Fibroblast of the conjunctiva (primary cell): ENCODE measurements at regions not wholly inside any gene's neighbourhood (a gene's known extent, or its start where the extent isn't known, plus 50 kb on each side); places are given as distances from the start of the nearest gene placed in this dataset.
A peak's percentile ranks its signal among the peaks of the same experiment; 100 is the strongest.
"Not testable (repeated sequence)": the region's sequence is repeated elsewhere in the genome, so short reads cannot be mapped to it uniquely, and the experiment has no call there.

Experiments used
- DNase-seq: peaks from one replicate; pipeline ENCODE4 v3.0.0-alpha.2; 2010; ENCODE audit warnings: low read depth

DNA sequence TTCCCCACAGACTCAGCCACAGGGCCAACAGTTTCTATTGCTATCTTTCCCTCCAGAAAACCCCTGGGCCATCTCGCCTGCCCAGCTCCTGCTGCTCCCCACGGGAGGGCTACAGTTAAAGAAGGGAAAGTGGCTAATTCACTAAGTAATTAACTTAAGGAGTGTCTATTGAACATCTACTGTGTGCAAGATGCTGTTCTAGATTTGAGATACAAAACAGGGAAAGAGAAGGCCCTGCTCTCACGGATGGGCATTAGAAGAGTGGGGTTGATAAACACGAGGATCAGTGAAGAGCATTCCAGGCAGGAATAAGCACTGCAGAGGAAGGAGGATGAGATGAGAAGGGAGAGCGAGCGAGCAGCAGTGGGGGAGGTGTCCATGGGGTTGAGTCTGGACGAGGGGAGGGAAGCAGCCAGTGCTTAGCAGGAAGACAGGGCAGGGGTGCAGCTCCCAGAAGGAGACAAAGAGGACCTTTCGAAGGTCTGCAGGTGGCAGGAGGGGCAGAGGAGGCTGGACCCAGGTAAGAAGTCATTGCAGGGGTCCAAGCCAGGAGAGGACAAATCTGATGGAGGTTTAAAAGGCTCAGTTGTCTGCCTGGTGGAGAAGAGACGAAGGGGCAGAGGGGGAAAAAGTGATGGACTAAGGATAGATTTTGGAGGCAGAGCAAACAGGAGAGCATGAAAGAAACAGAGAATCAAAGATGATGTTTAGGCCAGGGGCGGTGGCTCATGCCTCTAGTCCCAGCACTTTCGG is 64.7 kb downstream of the KLF15 start:
- no peak for DNase-seq

DNA sequence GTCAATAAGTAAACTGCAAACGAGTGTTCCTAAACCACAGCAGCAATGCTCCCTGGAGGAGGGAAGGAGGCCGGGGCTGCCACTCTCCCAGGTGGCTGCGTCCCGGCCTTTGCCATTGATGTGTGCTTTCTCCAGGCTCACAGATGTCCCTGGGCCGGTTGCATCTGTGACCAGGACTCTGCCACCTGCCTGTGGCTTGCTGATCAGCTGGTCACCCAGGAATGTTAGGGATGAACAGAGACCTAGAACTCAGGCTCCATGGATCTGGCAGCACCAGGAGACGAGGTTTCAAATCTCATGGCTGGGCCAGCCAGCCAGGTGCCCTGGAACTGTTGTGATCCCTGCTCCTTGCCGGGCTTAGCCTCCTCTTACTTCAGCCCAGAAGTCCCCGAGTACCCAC is 65.7 kb downstream of the KLF15 start:
- no peak for DNase-seq

DNA sequence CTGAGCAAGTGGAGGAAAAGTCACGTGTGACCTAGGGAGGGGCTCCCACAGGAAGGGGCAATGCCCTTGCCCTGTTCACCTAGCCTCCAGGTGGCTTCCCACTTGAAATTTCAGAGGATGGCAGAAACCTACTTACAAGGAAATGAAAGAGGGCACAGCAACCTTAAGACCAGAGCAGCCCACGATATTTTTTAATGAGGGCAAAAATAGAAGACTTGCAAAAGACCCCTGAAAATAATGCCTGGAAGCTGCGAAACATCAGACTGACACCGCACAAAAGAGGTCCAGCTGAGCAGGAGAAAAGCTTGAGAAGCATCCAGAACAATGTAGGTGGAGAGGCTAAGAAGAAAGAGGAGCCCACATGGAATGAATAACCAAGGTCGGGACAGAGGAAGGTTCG is 66.1 kb downstream of the KLF15 start:
- DNase-seq, result no peak

DNA sequence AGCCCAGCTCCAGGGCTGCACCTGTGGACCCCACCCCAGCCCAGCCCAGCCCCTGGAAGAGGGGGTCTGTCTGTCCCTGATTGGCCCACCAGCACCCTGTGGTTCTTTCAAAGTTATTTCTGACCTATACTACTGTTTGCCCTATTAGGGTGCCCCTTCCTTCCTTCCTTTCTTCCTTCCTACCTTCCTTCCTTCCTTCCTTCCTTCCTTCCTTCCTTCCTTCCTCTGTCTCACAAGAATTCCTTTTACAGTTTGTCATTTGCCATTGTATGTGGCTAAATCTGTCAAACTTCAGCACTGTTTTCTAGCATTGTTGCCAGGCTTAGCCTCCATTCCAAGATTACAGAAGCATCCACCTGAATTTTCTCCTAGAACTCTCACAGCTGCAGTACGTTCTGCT is 66.9 kb downstream of the KLF15 start:
- no peak for DNase-seq

DNA sequence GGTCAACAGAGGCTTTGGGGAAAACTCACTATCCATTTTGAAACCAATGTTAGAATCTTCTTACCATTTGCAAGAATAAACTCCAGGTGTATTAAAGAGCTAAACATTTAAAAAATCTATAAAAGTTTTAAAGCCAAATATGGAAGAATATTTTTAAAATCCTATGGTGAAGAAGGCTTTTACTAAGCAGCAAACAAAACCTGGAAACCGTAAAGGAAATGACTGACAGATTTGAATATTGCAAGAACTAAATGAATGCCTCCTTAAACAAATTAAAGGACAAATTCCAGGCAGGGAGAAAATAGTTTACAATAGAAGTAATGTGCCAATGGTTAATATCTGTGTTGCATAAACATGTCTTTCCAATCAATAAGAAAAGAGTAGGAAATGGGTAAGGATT is 68.1 kb downstream of the KLF15 start:
- DNase-seq, result no peak

DNA sequence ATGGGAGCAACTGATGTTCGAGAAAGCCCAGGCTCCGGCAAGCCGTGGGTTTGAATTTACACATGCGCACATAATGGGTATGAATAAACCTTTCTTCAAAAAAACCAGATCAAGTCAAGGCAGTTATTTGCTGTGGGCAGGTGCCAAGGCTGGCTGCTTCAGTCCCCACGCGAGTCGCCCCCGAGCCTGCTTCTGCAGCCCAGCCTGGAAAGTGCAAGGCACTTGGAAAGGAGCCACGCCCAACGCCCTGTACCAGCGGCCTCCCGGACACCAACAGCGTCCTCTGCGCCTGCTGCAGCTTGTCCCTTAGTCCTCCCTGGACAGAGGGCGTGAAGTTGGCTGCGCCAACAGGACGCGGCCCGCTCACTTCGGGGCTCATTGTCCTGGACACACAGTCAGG is 68.9 kb downstream of the KLF15 start:
- DNase-seq, result no peak

DNA sequence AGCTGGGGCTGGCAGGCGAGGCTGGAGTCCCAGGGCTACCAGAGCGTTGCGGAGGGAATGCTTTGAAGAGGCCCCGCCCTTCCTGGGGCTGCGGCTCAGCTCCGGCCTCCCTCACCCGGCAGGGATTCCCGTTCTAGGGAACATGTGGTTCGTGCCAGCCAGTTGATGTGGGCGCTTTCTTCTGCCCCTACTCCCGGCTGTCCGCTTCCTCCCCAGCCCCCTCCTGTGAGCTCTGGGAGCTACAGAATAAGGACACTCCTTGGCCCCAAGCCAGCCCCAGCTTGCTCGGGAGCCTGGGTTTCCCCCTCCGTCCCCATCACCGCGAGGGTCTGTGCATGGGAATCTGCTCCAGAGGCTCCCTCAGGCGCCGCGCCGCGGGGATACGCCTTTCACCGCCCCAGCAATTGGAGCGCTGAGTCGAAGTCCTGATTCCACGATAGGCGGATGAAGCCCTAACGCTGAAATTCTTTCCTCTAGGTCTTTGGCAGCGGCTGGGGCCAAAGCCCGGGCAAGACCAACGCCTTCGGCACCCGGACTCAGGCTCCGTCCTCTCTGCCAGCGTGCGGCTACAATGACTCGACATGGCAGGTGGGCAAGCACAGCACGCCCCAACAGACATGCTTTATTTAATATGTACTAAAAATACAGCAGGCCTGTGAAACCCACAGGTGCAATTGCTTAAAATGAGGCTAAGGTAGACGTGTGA is 69.5 kb downstream of the KLF15 start:
- peak; percentile 30 for DNase-seq

DNA sequence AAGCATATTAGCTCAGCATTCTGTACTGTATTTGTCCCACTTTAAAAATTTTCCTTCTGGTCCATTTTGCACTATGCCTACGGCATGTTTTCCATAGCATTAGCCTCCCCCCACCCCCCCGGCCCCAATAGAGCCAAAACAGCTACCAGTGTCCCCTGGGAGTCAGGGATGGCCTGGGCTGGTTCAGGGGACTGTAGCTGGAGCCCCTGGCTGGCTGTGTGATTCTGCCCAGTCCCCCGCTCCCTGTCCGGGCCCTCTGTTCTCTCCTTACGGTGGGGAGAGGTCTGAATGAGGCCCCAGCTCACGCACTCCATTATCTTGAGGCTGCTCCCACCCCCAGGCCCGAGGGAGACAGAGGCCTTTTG is 70.1 kb downstream of the KLF15 start:
- no peak for DNase-seq

DNA sequence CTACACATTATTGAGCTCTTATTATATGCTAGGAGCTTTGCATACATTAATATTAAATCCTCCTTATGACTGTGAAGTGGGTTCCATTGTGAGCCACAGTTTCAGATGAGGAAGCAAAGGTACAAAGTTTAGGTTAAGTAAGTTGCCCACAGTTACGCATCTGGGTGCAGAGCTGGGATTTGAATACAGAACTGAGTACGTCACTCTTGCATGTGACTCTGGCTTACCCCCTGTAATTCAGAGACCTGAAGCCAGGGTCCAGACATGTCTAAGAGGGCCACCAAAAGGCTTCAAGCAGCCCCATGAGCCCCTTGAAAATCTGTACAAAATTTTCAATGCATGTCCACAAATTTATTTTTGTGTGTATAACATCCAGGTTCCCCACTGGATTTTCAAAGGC is 71.8 kb downstream of the KLF15 start:
- no peak for DNase-seq

DNA sequence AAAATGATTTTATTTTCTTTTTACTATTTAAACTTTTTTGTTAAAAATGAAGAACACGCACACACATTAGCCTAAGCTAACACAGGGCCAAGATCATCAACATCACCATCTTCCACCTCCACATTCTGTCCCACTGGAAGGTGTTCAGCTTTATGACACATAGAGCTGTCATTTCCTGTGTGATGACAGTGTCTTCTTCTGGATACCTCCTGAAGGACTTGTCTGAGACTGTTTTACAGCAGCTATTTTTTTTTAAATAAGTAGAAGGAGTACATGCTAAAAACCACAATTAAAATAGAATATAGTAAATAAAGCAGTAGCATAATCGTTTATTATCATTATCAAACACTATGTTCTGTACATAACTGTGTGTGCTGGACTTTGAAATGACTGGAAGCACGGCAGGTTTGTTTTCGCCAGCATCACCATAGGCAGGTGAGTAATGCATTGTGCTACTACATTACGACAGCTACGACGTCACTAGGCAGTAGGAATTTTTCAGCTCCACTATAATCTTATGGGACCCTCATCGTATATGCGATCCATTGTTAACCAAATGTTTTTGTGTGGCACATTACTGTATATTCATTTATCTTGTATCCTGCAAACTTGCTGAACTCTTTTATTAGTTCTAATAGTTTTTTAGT is 72.8 kb downstream of the KLF15 start:
- no peak for DNase-seq

DNA sequence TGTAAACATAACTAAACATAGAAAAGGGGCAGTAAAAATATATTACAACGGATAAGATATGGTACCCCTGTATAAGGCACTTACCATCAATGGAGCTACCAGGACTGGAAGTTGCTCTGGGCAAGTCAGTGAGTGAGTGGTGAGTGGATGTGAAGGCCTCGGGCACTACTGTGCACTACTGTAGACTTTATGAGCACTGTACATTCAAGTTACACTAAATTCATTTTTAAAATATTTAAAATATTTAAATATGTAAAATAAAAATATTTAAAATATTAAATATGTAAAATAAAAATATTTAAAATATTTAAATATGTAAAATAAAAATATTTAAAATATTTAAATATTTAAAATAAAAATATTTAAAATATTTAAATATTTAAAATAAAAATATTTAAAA is 73.6 kb downstream of the KLF15 start:
- not testable (repeated sequence) for DNase-seq

DNA sequence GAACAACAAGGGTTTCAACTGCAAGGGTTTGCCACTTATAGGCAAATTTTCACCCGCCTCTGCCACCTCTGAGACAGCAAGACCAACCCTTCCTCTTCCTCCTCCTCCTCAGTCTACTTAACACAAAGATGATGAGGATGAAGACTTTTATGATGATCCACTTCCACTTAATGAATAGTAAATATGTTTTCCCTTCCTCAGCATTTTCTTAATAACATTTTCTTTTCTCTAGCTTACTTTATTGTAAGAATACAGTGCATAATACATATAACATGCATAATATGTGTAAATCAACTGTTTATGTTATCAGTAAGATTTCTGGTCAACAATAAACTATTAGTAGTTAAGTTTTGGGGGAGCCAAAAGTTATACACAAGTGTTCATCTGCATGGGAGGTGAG is 77.4 kb downstream of the KLF15 start:
- no peak for DNase-seq

DNA sequence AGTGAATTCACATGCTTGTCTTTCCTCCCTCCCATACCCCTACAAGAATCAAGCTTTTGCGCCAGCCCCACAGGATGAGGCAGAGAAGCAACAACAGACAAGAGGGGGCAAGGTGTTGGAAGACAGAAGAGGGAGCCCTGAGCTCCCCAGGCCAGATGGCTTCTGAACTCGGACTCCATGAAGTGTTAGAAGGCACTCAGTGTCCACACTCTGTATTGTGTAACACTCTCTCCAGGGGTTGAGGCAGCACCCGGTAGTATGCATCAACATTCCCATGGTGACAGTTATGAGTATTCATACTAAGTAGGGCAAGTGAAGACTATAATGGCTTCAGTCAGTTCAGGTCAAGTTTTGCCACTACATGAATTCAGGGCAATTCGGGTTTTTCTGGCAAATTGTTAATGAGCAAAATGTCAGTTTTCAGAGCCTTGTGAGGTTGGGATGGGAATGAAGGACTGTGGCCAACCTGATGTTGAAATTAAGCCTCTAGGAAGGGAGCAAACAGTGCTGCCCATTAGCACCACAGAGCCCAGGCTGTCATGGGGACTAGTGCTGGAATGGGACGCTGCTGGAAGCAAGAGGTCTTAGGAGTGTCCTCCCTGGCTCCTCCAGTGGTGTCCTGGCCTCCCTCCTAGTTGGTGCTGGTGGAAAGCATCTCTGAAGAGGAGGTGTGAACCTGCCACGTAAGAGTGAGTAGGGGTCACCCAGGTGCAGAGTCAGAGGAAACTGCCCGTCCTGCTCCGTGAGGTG is 79.4 kb downstream of the KLF15 start:
- no peak for DNase-seq

DNA sequence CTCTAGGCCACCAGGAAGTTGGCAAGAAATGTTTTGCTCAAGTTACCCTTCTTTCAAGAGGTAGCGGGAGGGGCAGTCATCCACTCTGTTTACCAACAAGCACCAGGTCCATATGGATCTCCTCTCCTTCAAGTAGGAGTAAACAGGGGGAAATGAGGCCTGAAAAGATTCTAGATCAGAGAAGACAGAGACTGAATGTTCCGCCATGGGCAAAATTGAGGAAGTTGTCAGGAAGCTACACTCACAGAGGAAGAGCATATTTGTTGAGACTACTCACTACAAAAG is 81.6 kb downstream of the KLF15 start:
- no peak for DNase-seq

DNA sequence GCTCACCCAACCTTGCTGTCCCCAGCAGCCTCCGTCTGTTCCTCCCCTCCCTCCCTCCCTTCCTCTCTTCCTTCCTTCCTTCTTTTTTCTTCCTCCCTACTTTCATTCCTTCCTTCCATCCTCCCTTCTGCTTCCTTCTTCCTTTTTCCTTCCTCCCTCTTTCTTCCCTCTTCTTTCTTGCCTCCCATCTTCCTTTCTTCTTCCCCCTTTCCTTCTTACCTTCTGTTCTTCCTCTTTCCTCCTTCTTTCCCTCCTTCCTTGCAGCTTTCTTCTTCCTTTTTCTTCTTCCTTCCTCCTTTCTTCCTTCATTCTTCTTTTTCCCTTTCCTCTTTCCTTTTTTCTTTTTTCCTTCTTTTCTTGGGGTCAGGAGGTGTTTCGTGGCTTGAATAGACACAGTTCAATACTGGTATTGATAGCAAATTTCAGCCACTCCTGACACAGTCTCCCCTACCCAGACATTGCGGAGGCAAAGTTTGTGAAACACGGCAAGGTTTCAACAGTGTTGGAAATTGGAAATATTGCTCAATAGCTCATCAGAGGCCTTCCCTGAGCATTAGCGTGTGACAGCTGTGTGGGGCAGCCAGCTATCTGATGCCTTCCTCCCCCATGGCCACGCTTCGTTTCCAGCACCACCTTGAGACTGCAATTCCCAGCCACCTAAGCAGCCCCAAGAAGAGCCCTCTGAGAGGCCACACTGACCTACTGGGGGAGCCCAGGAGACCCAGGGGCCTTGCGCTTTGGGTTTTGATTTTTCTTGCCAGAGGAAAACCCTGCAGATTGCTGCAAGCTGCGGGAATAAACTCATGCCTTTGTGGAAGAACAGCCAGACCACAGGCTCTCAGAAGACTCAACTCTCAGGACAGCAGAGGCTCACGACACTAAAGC is 82.2 kb downstream of the KLF15 start:
- DNase-seq, result no peak

DNA sequence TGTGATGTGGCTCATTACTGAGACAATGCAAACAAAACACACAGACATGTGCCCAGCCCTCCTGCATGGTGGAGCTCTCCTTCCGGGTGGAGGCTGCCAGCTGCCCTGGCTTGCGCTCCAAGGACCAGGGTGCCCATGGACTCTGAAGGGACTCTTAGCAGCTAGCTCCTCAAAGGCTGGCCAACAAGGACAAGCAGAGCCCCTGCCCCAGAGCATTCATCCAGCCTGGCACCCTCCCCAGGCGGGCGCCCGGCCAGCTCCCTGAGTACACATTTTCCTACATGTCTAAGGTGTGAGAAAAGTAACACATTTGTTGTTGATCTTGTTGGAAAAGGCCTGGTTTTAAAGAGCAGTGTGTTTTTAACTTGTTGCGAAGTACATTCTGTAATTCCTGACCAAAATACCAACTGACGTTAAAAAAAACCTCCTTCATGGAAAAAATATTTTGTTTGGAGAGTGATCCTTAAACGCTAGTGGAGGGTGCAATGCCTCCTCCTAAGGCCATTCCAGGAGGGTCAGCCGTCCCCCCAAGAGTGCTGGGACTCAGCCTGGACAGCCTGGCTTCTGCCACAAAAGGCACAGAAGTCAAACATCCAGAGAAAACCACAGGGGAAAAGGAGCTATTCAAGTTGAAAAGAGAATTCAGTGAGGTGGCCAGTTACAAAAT is 86.9 kb downstream of the KLF15 start:
- no peak for DNase-seq

DNA sequence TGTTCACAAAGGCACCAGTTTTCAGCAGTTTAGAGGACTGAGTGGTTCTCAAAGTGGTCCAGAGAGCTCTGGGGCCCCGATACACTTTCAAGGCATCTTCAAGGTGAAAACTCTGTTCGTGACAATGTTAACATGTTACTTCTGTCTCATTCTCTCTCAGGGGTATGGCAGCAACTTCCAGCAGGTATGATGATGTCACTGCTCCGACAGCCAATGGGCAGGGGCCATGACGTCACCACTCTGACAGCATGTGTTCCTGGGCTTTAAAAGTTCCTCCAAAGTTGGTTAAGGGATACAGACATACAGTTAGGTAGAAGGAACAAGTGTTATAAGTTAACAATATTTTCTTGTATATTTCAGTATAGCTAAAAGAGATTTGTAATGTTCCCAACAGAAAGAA is 87.9 kb downstream of the KLF15 start:
- no peak for DNase-seq

DNA sequence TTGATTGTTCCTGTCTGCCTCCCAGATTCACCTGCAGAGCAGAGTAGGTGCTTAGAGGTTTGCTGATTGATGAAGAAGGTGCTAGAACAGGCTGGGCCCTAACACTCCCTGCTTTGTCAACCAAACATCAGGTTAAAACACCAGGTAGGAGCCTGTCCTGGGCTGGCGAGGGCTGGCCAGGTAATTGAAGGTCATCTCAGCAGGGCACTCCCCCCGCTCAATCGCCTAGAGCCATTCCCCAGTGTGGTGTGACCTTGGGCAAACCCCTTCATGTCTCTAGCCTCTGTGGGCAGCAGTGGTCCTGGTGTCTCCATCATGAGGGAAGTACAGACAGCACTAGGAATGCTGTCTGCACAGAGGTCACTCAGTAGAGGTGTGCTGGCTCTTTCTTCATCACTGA is 88.3 kb downstream of the KLF15 start:
- DNase-seq, result no peak

DNA sequence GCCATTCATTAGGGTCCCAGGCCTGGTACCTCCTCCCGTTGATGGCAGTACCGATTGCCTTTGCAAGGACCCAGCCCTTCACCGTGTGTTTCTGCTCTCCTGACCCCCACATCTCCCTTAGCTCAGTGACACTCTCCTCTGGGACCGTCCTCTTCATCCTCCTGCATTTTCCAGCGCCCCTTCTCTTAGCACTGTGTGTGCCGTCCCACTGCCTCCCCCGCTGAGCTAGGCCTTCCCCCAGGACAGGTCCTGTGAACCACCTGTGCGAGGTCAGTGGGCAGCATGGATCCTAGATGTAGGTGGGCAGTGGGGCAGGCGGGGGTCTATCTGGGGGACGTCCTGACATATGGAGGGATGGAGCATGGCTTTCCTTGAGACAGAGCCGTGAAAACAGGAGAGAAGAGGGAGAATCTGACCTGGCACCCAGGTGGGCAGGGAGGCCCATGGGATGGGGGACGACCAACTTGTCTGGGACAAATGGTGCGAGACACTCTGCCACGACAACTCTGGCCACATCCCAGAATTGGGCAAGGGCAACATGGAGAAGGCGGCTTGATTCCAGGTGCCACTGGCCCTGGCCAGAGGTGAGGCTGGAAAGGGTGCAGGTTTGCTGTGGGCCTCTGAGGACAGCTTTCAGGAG is 87.7 kb upstream of the ALDH1L1 start:
- no peak for DNase-seq

DNA sequence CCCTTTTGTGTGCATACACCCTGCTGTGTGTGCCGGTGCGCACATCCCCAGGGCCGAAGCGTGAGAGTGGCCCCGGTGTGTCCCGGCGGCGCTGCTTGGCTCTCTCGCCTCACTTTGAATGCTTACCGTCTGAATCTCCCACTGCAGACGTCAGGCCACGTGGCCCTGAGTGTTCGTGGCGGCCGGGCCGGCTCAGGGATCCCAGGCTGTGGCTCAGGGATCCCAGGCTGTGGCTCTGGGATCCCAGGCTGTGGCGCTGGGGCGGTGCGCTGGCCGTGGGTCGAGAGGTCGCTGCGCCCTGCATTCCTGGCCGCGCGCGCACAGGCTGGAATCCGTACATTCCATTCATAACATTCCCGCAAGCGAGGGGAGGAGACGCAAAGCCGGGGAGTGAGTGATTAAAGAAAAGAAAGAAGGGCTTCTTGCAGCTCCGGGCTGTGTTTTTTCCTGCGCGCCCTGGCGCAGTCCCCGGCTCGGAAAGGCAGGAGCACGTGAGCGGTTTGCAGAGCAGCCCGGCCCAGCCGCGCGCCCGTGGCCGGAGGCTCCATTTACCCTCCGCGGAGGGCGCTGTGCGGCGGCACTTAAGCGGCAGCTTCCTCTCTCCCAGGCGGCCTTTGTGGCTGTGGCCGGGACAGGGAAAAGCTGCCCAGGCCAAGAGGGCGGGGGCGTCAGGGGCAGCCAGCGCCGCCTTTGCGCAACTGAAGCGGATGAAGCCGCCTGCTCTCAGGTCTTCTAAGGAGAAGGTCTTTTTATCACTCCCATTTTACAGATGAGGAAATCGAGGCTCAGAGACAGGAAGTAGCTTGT is 87.0 kb upstream of the ALDH1L1 start:
- peak; percentile 77 for DNase-seq
